ENCODE measurements at regions not wholly inside any gene's neighbourhood (a gene's known extent, or its start where the extent isn't known, plus 50 kb on each side); places are given as distances from the start of the nearest gene placed in this dataset.

- DNase-seq = no peak
Measured at GRCh38 chr14:29126865-29127264, 360.3 kb downstream of the FOXG1 start.

GRCh38 chr14:29140016-29140415 is 373.4 kb downstream of the FOXG1 start:
- no peak for DNase-seq

- peak; percentile 96 for DNase-seq
Measured at GRCh38 chr14:29144621-29145020, 378.0 kb downstream of the FOXG1 start.

GRCh38 chr14:29148221-29148620 is 381.6 kb downstream of the FOXG1 start:
- DNase-seq = no peak

GRCh38 chr14:29149798-29150197 is 383.2 kb downstream of the FOXG1 start:
- no peak for DNase-seq

- no peak for DNase-seq
Measured at GRCh38 chr14:29150659-29151058, 384.1 kb downstream of the FOXG1 start.

GRCh38 chr14:29156096-29156495 is 389.5 kb downstream of the FOXG1 start:
- no peak for DNase-seq

- DNase-seq = no peak
Measured at GRCh38 chr14:29161593-29161992, 395.0 kb downstream of the FOXG1 start.

- no peak for DNase-seq
Measured at GRCh38 chr14:29163109-29163508, 396.5 kb downstream of the FOXG1 start.

GRCh38 chr14:29165431-29165830 is 398.8 kb downstream of the FOXG1 start:
- DNase-seq = no peak

GRCh38 chr14:29166507-29166906 is 399.9 kb downstream of the FOXG1 start:
- DNase-seq = no peak

- DNase-seq = no peak
Measured at GRCh38 chr14:29168149-29168548, 401.6 kb downstream of the FOXG1 start.

- DNase-seq = no peak
Measured at GRCh38 chr14:29169408-29169807, 402.8 kb downstream of the FOXG1 start.

GRCh38 chr14:29175706-29176105 is 409.1 kb downstream of the FOXG1 start:
- DNase-seq = no peak

GRCh38 chr14:29176876-29177275 is 410.3 kb downstream of the FOXG1 start:
- no peak for DNase-seq

- DNase-seq = no peak
Measured at GRCh38 chr14:29178971-29179370, 412.4 kb downstream of the FOXG1 start.

GRCh38 chr14:29191092-29191491 is 424.5 kb downstream of the FOXG1 start:
- DNase-seq = no peak

- DNase-seq = no peak
Measured at GRCh38 chr14:29197557-29197956, 431.0 kb downstream of the FOXG1 start.

- no peak for DNase-seq
Measured at GRCh38 chr14:29205658-29206057, 439.1 kb downstream of the FOXG1 start.

GRCh38 chr14:29215853-29216252 is 449.3 kb downstream of the FOXG1 start:
- peak; percentile 1 for DNase-seq

GRCh38 chr14:29216268-29217232 is 450.0 kb downstream of the FOXG1 start:
- no peak for DNase-seq

GRCh38 chr14:29217813-29218450 is 451.3 kb downstream of the FOXG1 start:
- DNase-seq = no peak

GRCh38 chr14:29220072-29220471 is 453.5 kb downstream of the FOXG1 start:
- DNase-seq = no peak

GRCh38 chr14:29220566-29220965 is 454.0 kb downstream of the FOXG1 start:
- DNase-seq = no peak

All from fibroblast of skin of scalp (primary cell).